Stimulated activated naive B cell treated with anti-CD40 and anti-IgM and Interleukin-4, amounts not matched to agents 10 μg/mL and 1 μg/mL and 100 μg/mL, for 72 hours (primary cell): ENCODE measurements at regions not wholly inside any gene's neighbourhood (a gene's known extent, or its start where the extent isn't known, plus 50 kb on each side); places are given as distances from the start of the nearest gene placed in this dataset.

Experiments
- ATAC-seq, 2 donors: fragments of 150-1000 bp; cut with Tn5 transposase; replicated peaks; 2 replicates each; pipeline ENCODE4 v1.10.0; 2021; ENCODE audit warnings: moderate library complexity in 1 of 2
- DNase-seq: peaks from one replicate; pipeline ENCODE4 v3.0.0; 2021
- H3K27ac Mint-ChIP-seq: one replicate; pipeline ENCODE4 v1.8.0; 2022; ENCODE audit warnings: mild to moderate bottlenecking, mixed read lengths
- H3K27me3 Mint-ChIP-seq, 2 donors: one replicate each; pipeline ENCODE4 v1.8.0; 2022; ENCODE audit warnings: mixed read lengths in 2 of 2
- H3K36me3 Mint-ChIP-seq, 2 donors: one replicate each; pipeline ENCODE4 v1.8.0; 2022; ENCODE audit warnings: mixed read lengths in 2 of 2, mild to moderate bottlenecking in 1 of 2
- H3K4me1 Mint-ChIP-seq, 2 donors: one replicate each; pipeline ENCODE4 v1.8.0; 2022; ENCODE audit warnings: mixed read lengths in 2 of 2, mild to moderate bottlenecking in 1 of 2
- H3K4me3 Mint-ChIP-seq, 2 donors: one replicate each; pipeline ENCODE4 v1.8.0; 2022; ENCODE audit warnings: mild to moderate bottlenecking in 2 of 2, mixed read lengths in 2 of 2, moderate library complexity in 1 of 2
- H3K9me3 Mint-ChIP-seq, 2 donors: one replicate each; pipeline ENCODE4 v1.8.0; 2022; ENCODE audit warnings: mixed read lengths in 2 of 2, mild to moderate bottlenecking in 1 of 2

GRCh38 chr14:65280653-65281052 is 131.9 kb upstream of the FUT8 start:
- ATAC-seq (no peak), DNase-seq (no peak)
- Mint-ChIP-seq H3K27ac (no peak overlapping the region), H3K4me3 (no peak overlapping the region), H3K9me3 (no peaks in the 10 kb centered on the region), H3K36me3 (no peaks in the 10 kb centered on the region), H3K27me3 (no peaks in the 10 kb centered on the region), H3K4me1 (peaks cover 27 to 36% of the 10 kb centered on the region in 2 donors)

GRCh38 chr14:65281991-65282895 is 130.3 kb upstream of the FUT8 start:
- Mint-ChIP-seq H3K27me3 (no peaks in the 10 kb centered on the region), H3K4me3 (peak overlapping the region; percentile 79 to 80), H3K4me1 (peaks cover 32 to 47% of the 10 kb centered on the region in 2 donors), H3K36me3 (no peaks in the 10 kb centered on the region), H3K9me3 (no peaks in the 10 kb centered on the region), H3K27ac (peak overlapping the region; percentile 93)
- DNase-seq = no peak
- ATAC-seq = peak; percentile 29 to 33

GRCh38 chr14:65282896-65283253 is 129.7 kb upstream of the FUT8 start:
- DNase-seq = no peak
- no peak for ATAC-seq
- Mint-ChIP-seq H3K4me1 (peaks cover 39 to 53% of the 10 kb centered on the region in 2 donors), H3K27ac (peak overlapping the region; percentile 93), H3K36me3 (no peaks in the 10 kb centered on the region), H3K27me3 (no peaks in the 10 kb centered on the region), H3K9me3 (no peaks in the 10 kb centered on the region), H3K4me3 (peak overlapping the region; percentile 79 to 80)

GRCh38 chr14:65286443-65286842 is 126.1 kb upstream of the FUT8 start:
- Mint-ChIP-seq H3K4me3 (no peak overlapping the region), H3K4me1 (peaks cover 59 to 86% of the 10 kb centered on the region in 2 donors)
- no peak for DNase-seq

GRCh38 chr14:65287264-65288131 is 125.0 kb upstream of the FUT8 start:
- Mint-ChIP-seq H3K9me3 (peaks cover 0 to 5% of the 10 kb centered on the region in 2 donors), H3K4me3 (peak overlapping the region; percentile 66 to 82), H3K4me1 (peaks cover 56 to 84% of the 10 kb centered on the region in 2 donors), H3K27me3 (no peaks in the 10 kb centered on the region), H3K27ac (peak overlapping the region; percentile 97), H3K36me3 (peaks cover 3 to 6% of the 10 kb centered on the region in 2 donors)
- peak; percentile 88 for DNase-seq
- peak; percentile 79 to 81 for ATAC-seq

More at GRCh38 chr14:65286443-65286842, 126.1 kb upstream of the FUT8 start:
- Mint-ChIP-seq H3K9me3 (peaks cover 0 to 5% of the 10 kb centered on the region in 2 donors), H3K36me3 (peaks cover 3 to 6% of the 10 kb centered on the region in 2 donors), H3K27ac (no peak overlapping the region), H3K27me3 (no peaks in the 10 kb centered on the region)
- ATAC-seq = peak in 1 of 2 donors; percentile 17

GRCh38 chr14:65290830-65291229 is 121.7 kb upstream of the FUT8 start:
- H3K27ac Mint-ChIP-seq = peak overlapping the region; percentile 44
- H3K4me1 Mint-ChIP-seq = peaks cover 40 to 63% of the 10 kb centered on the region in 2 donors
- peak; percentile 29 to 35 for ATAC-seq
- no peaks in the 10 kb centered on the region for H3K27me3 Mint-ChIP-seq
- H3K36me3 Mint-ChIP-seq = peaks cover 3 to 6% of the 10 kb centered on the region in 2 donors
- DNase-seq = peak; percentile 71
- H3K9me3 Mint-ChIP-seq = peaks cover 0 to 5% of the 10 kb centered on the region in 2 donors
- H3K4me3 Mint-ChIP-seq = peak overlapping the region; percentile 4 to 22

- no peak for ATAC-seq
- peaks cover 3 to 6% of the 10 kb centered on the region in 2 donors for H3K36me3 Mint-ChIP-seq
- DNase-seq = no peak
- H3K4me1 Mint-ChIP-seq = peaks cover 37 to 63% of the 10 kb centered on the region in 2 donors
- H3K4me3 Mint-ChIP-seq = no peak overlapping the region
- peak overlapping the region; percentile 88 for H3K27ac Mint-ChIP-seq
- H3K9me3 Mint-ChIP-seq = peaks cover 0 to 5% of the 10 kb centered on the region in 2 donors
- no peaks in the 10 kb centered on the region for H3K27me3 Mint-ChIP-seq
These were observed 121.0 kb upstream of the FUT8 start for GRCh38 chr14:65291531-65291930.

- no peaks in the 10 kb centered on the region for H3K27me3 Mint-ChIP-seq
- H3K4me1 Mint-ChIP-seq = peaks cover 28 to 47% of the 10 kb centered on the region in 2 donors
- peaks cover 3 to 6% of the 10 kb centered on the region in 2 donors for H3K36me3 Mint-ChIP-seq
- ATAC-seq (no peak), DNase-seq (no peak)
- no peak overlapping the region for H3K27ac Mint-ChIP-seq
- no peak overlapping the region for H3K4me3 Mint-ChIP-seq
- peaks cover 0 to 5% of the 10 kb centered on the region in 2 donors for H3K9me3 Mint-ChIP-seq
These were observed 117.7 kb upstream of the FUT8 start for GRCh38 chr14:65294816-65295215.

- no peak overlapping the region for H3K27ac Mint-ChIP-seq
- H3K27me3 Mint-ChIP-seq = no peaks in the 10 kb centered on the region
- no peak overlapping the region for H3K4me3 Mint-ChIP-seq
- no peaks in the 10 kb centered on the region for H3K36me3 Mint-ChIP-seq
- no peaks in the 10 kb centered on the region for H3K9me3 Mint-ChIP-seq
- ATAC-seq (no peak), DNase-seq (no peak)
- H3K4me1 Mint-ChIP-seq = peaks cover 22 to 34% of the 10 kb centered on the region in 2 donors
These were observed 116.1 kb upstream of the FUT8 start for GRCh38 chr14:65296402-65296801.

- ATAC-seq (no peak), DNase-seq (no peak)
- no peaks in the 10 kb centered on the region for H3K27me3 Mint-ChIP-seq
- no peak overlapping the region for H3K27ac Mint-ChIP-seq
- peaks cover 17 to 29% of the 10 kb centered on the region in 2 donors for H3K4me1 Mint-ChIP-seq
- no peak overlapping the region for H3K4me3 Mint-ChIP-seq
- no peaks in the 10 kb centered on the region for H3K9me3 Mint-ChIP-seq
- H3K36me3 Mint-ChIP-seq = no peaks in the 10 kb centered on the region
These were observed 115.7 kb upstream of the FUT8 start for GRCh38 chr14:65296876-65297275.

- Mint-ChIP-seq H3K36me3 (no peaks in the 10 kb centered on the region), H3K9me3 (no peaks in the 10 kb centered on the region), H3K27me3 (no peaks in the 10 kb centered on the region), H3K4me3 (no peak overlapping the region), H3K27ac (peak overlapping the region; percentile 10), H3K4me1 (peaks cover 25 to 30% of the 10 kb centered on the region in 2 donors)
- DNase-seq (no peak), ATAC-seq (no peak)
These were observed 114.8 kb upstream of the FUT8 start for GRCh38 chr14:65297744-65298143.

- ATAC-seq (no peak), DNase-seq (no peak)
- Mint-ChIP-seq H3K27ac (no peak overlapping the region), H3K4me3 (no peak overlapping the region), H3K36me3 (no peaks in the 10 kb centered on the region), H3K27me3 (no peaks in the 10 kb centered on the region), H3K9me3 (no peaks in the 10 kb centered on the region), H3K4me1 (peaks cover 34 to 44% of the 10 kb centered on the region in 2 donors)
These were observed 112.7 kb upstream of the FUT8 start for GRCh38 chr14:65299826-65300225.

- Mint-ChIP-seq H3K27ac (peak overlapping the region; percentile 79), H3K36me3 (peaks cover 0 to 5% of the 10 kb centered on the region in 2 donors), H3K4me3 (peak overlapping the region in 1 of 2 donors; percentile 2), H3K9me3 (no peaks in the 10 kb centered on the region), H3K27me3 (no peaks in the 10 kb centered on the region), H3K4me1 (peaks cover 40 to 43% of the 10 kb centered on the region in 2 donors)
- DNase-seq (no peak), ATAC-seq (peak; percentile 42 to 46)
These were observed 110.5 kb upstream of the FUT8 start for GRCh38 chr14:65301862-65302539.
